ENCODE measurements at regions not wholly inside any gene's neighbourhood (a gene's known extent, or its start where the extent isn't known, plus 50 kb on each side); places are given as distances from the start of the nearest gene placed in this dataset.

- intact Hi-C loops (cut with DNase I) = no loop called here
- Histone ChIP-seq H3K36me3 (no peaks in the 10 kb centered on the region), H3K4me3 (no peak overlapping the region), H3K4me1 (ENCODE audit: insufficient read depth) (no peaks in the 10 kb centered on the region), H3K27me3 (no peaks in the 10 kb centered on the region), H3K27ac (no peak overlapping the region), H3K9me3 (no peaks in the 10 kb centered on the region)
- no peak for TF ChIP-seq POLR2A (IDR thresholded peaks at IDR 0.05)
- no peak for TF ChIP-seq EP300 (IDR thresholded peaks at IDR 0.05)
- TF ChIP-seq, protein P1, sequence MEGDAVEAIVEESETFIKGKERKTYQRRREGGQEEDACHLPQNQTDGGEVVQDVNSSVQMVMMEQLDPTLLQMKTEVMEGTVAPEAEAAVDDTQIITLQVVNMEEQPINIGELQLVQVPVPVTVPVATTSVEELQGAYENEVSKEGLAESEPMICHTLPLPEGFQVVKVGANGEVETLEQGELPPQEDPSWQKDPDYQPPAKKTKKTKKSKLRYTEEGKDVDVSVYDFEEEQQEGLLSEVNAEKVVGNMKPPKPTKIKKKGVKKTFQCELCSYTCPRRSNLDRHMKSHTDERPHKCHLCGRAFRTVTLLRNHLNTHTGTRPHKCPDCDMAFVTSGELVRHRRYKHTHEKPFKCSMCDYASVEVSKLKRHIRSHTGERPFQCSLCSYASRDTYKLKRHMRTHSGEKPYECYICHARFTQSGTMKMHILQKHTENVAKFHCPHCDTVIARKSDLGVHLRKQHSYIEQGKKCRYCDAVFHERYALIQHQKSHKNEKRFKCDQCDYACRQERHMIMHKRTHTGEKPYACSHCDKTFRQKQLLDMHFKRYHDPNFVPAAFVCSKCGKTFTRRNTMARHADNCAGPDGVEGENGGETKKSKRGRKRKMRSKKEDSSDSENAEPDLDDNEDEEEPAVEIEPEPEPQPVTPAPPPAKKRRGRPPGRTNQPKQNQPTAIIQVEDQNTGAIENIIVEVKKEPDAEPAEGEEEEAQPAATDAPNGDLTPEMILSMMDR (IDR thresholded peaks at IDR 0.05) = no peak
- no peak for DNase-seq
- WGBS, 3 donors = 64 to 66% (median 65%) methylated on average over 14 of the region's 14 CpGs
Measured at GRCh38 chr18:11516751-11517503, 92.5 kb upstream of the SLC35G4 start.

- H3K27ac ChIP-seq = no peak overlapping the region
- TF ChIP-seq EP300 (IDR thresholded peaks at IDR 0.05) = no peak
- no peak for TF ChIP-seq POLR2A (IDR thresholded peaks at IDR 0.05)
- TF ChIP-seq, protein P1 (IDR thresholded peaks at IDR 0.05) = no peak
- H3K4me3 ChIP-seq = no peak overlapping the region
- H3K9me3 ChIP-seq = no peaks in the 10 kb centered on the region
- no peaks in the 10 kb centered on the region for H3K27me3 ChIP-seq
- H3K36me3 ChIP-seq = no peaks in the 10 kb centered on the region
- intact Hi-C loops (cut with DNase I) = loop anchor here in 1 of 4 donors (5.0 kb wide), 1 partner anchor 1643 kb away; no protein-coding TSS in a partner anchor
- no peaks in the 10 kb centered on the region for H3K4me1 ChIP-seq (ENCODE audit: insufficient read depth)
- 64 to 86% (median 72%) methylated on average over 1 of the region's 1 CpG for WGBS, 3 donors
- DNase-seq = no peak
Measured at GRCh38 chr18:11514267-11514666, 95.1 kb upstream of the SLC35G4 start.

DNA sequence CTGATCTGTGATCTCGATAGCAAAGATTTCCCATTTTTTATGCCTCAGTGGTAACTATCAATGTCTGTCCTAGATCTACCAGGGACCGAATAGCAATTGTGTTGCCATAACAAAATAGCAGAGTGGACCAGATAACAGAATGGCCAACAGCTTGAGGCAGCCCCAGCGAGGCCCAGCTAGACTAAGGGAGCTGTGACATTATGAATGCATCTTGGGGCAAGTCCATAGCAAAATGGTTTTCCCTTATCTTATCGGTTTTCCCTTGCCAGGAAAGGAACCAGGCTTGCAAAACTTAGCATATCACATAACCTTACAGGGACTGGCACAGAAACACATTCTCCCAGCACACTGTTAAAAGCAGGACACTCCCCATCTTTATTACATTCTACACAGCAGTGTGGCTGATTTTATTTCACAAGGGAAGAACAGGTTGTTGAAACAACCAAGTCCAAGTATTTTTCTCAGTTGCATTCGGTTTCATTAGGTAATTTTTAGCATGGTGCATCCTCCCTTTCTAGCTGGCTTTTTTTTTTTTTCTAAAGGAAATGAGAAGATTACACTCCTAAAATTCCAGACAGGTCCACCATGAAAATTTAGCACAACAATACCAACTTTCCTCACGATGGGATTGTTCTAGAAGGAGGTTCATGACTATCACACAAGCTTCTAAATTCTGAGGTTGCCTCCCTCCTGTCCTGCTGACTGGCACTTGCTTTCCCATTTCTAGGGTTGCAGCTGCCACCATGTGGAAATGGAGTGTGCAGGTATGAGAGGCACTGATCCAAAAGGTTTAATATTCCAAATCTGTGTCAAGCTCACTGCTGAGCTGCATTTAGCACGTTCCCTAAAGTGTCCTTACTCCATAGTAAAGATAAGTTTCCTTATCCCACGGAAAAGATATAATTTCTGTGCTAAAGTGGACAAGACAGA, 97.0 kb upstream of the SLC35G4 start:
- Histone ChIP-seq H3K27me3 (no peaks in the 10 kb centered on the region), H3K4me1 (ENCODE audit: insufficient read depth) (no peaks in the 10 kb centered on the region), H3K9me3 (no peaks in the 10 kb centered on the region), H3K27ac (no peak overlapping the region), H3K4me3 (no peak overlapping the region), H3K36me3 (no peaks in the 10 kb centered on the region)
- no peak for DNase-seq
- WGBS, 3 donors = 56 to 65% (median 63%) methylated on average over 8 of the region's 8 CpGs
- intact Hi-C loops (cut with DNase I) = loop anchor here in 1 of 4 donors (5.0 kb wide), 1 partner anchor 1645 kb away; no protein-coding TSS in a partner anchor
- no peak for TF ChIP-seq POLR2A (IDR thresholded peaks at IDR 0.05)
- TF ChIP-seq EP300 (IDR thresholded peaks at IDR 0.05) = no peak
- TF ChIP-seq, protein P1 (IDR thresholded peaks at IDR 0.05) = no peak

- H3K27ac ChIP-seq = no peak overlapping the region
- no peaks in the 10 kb centered on the region for H3K9me3 ChIP-seq
- no peaks in the 10 kb centered on the region for H3K36me3 ChIP-seq
- WGBS, 3 donors = 75 to 81% (median 78%) methylated on average over 6 of the region's 6 CpGs
- TF ChIP-seq EP300 (IDR thresholded peaks at IDR 0.05) = no peak
- TF ChIP-seq, protein P1 (IDR thresholded peaks at IDR 0.05) = no peak
- no peak for TF ChIP-seq POLR2A (IDR thresholded peaks at IDR 0.05)
- no peaks in the 10 kb centered on the region for H3K4me1 ChIP-seq (ENCODE audit: insufficient read depth)
- no peaks in the 10 kb centered on the region for H3K27me3 ChIP-seq
- DNase-seq = no peak
- intact Hi-C loops (cut with DNase I) = loop anchor here in 1 of 4 donors (5.0 kb wide), 1 partner anchor 1646 kb away; no protein-coding TSS in a partner anchor
- H3K4me3 ChIP-seq = no peak overlapping the region
Measured at GRCh38 chr18:11511434-11512095, 97.8 kb upstream of the SLC35G4 start.

Measured in ovary (tissue), 7 donors.